SK-N-MC (cell line): ENCODE measurements at regions not wholly inside any gene's neighbourhood (a gene's known extent, or its start where the extent isn't known, plus 50 kb on each side); places are given as distances from the start of the nearest gene placed in this dataset.

Experiments used
- EZH2 ChIP-seq: fragments of 200-600 bp; sonication (generic); IDR thresholded peaks from one replicate; pipeline ENCODE4 v1.6.1; 2017; ENCODE audit warnings: antibody characterized with exemption
- FOXP2 ChIP-seq: optimal IDR thresholded peaks from 2 replicates; pipeline ENCODE3; 2011; ENCODE audit warnings: mild to moderate bottlenecking, moderate library complexity; ENCODE audit not compliant: insufficient read depth; ENCODE audit errors: extremely low read length, control extremely low read depth
- POLR2AphosphoS5 ChIP-seq: IDR thresholded peaks from 2 replicates; pipeline ENCODE4 v1.6.1; 2012; ENCODE audit warnings: mild to moderate bottlenecking, low read depth, low read length, borderline replicate concordance

GRCh38 chr13:44796597-44797490, 192.4 kb downstream of the NUFIP1 start:
- no peak for TF ChIP-seq EZH2
- TF ChIP-seq POLR2AphosphoS5 = no peak
- TF ChIP-seq FOXP2 = no peak
